GM12874 (cell line): ENCODE measurements at regions not wholly inside any gene's neighbourhood (a gene's known extent, or its start where the extent isn't known, plus 50 kb on each side); places are given as distances from the start of the nearest gene placed in this dataset.

Source experiments
- CTCF ChIP-seq: IDR thresholded peaks from 2 replicates; pipeline ENCODE4 v1.5.1; 2011; ENCODE audit warnings: low read depth, mild to moderate bottlenecking, control low read depth, low read length, moderate library complexity; ENCODE audit not compliant: insufficient read depth

DNA sequence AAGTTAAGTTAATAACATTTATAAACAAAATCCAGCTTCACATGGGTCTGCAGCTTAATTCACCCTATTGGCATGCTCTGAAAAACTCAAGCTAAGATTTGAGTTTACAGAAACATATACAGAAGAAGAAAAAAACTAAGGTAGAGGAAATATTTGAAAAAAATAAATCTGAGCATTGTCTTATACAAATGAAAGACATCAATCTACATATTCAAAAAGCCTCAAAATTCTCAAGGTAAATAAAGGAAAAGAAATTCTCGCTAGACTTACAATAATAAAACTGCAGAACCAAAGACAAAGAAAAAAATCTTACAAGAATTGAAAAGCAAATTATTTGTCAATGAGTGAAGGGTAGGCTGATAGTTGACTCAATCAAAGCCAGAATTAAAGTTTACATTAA, 493.4 kb downstream of the CETN3 start:
- TF ChIP-seq CTCF, result no peak

DNA sequence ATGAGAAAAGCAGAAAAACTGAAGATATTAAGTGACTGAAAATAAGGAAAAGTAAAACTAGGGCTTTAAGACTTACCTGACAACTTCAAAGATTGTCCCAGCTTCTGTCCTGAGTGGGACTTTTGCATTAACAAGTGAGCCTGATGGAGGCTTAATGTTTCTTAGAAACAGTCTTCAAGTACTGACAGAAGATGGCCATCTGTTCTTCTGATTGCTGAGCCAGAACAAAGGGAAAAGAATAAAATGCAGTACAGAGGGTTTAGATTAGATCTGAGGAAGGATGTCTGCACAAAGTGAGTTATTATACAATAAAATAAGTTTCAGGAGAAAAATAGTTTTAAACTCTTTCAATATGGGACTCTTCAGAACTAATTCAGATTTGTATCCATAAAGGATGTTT, 500.7 kb downstream of the CETN3 start:
- TF ChIP-seq CTCF, result no peak

DNA sequence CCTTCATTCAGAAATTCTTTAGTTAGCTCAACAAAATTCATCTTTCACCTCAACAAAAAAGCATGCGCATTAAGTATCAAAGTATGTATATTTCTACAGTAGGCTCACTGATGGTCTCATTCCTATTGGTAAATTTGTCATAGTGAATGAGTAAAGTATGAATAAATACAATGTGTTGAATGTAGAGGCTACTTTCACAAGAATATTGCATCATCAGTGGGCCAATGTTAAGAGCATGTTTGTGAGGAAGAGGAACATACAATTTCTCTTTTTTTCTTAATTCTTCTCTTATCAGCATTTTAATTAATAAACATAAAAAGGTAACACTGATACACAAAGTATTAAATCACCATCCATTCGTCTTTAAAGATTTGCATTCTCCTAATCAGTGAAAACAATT, 505.1 kb downstream of the CETN3 start:
- no peak for TF ChIP-seq CTCF

DNA sequence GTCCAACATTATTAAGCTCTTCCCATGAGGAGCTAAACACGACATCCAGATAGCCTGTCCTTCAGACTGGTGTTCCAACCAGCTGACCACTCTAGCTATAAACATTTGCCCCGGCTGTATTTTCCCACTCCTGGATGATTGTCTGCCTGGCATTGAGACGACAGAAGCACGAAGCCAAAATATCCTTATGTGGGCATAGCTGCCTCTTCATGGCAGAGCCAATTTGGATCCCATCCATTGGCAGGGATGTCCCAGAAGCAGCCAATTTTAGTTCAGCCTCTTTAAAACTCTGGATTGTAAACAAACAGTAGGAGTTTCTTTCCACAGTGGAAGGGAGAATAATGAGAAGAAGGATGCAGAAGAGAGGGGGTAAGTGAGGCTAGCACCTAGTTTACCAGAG, 507.6 kb downstream of the CETN3 start:
- TF ChIP-seq CTCF, result no peak

- TF ChIP-seq CTCF, result no peak
Measured at GRCh38 chr5:89901346-89901745, 508.2 kb downstream of the CETN3 start.

DNA sequence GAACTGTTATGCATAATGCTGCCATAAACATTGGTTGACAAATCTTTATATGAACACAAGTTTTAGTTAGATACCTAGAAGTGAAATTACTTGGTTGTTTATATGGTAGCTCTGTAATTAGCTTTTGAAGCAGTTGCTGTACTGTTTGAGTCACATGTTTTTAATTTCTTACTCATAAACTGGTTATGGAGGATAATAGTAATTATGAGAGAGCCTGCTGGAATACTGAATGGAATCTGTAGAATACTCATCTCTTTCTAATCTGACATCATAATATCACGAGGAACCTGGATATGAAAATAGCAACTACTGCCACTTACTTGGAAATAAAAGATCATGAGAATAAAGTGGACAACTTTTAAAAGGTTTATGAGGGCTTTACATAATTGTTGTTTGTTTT, 509.2 kb downstream of the CETN3 start:
- TF ChIP-seq CTCF, result no peak

DNA sequence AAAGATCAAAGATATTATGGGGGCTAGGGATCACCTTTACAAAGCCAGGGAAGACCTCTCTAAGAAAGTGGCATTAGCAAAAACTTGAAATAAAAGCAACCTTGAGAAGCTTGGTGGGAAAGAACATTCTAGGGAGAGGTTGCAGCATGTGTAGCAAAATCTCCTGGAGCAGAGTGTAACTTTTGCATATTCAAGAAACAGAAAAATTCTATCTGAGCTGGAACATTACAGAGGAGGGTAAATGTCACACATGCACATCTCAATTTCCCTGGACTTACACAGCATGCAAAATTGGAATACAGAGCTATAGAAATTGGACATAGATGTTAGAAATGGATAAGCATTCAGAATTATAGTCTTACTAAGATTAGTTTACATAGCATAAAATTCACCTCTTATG, 510.0 kb downstream of the CETN3 start:
- no peak for TF ChIP-seq CTCF

DNA sequence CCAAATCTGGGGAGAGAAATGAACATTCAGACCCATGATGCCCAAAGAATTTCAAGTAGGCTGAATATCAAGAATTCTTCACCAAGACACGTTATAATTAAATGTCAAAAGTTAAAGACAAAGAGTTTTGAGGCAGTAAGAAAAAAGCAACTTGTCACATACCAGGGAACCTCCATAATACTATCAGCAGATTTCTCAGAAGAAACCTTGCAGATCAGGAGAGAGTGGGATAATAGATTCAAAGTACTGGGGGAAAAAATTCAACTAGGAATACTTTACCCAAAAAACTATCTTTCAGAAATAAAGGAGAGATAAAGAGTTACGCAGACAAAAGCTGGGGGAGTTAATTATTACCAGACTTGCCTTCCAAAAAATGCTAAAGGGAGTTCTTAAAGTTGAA, 516.0 kb downstream of the CETN3 start:
- no peak for TF ChIP-seq CTCF
